HG03103 (cell line): ENCODE measurements at regions not wholly inside any gene's neighbourhood (a gene's known extent, or its start where the extent isn't known, plus 50 kb on each side); places are given as distances from the start of the nearest gene placed in this dataset.
"Not testable (repeated sequence)": the region's sequence is repeated elsewhere in the genome, so short reads cannot be mapped to it uniquely, and the experiment has no call there.

Source experiments
- ATAC-seq: cut with Tn5 transposase; IDR thresholded peaks from one replicate; pipeline ENCODE4 v1.9.1; 2021; ENCODE audit warnings: low read depth; ENCODE audit not compliant: unreplicated experiment

DNA sequence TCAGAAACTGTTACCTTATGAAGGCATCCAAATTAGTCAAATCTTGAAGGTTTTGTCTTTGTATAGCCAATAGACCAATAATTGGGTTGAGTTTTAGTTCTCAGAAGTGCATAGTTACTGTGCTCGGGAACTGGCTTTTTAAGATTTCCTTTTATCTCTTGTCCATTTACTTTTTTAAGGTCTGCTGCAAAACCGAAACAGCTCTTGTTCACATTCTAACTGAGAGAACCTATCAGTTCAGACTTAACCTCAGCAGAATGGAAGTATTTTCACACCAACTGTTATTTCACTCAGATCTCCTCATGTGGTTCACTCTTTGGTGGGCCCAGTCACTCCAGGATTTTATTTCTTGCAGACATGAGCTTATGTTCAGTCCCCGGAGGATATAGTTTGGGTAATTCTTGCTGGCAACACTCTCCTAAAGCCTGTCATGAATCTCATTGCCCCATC lies 55.5 kb downstream of the TPBG start:
- ATAC-seq, result peak; percentile 75

GRCh38 chr6:82419859-82420258 lies 56.2 kb downstream of the TPBG start:
- ATAC-seq, result peak; percentile 23

- no peak for ATAC-seq
These were observed 67.0 kb downstream of the TPBG start for GRCh38 chr6:82430611-82431010.

DNA sequence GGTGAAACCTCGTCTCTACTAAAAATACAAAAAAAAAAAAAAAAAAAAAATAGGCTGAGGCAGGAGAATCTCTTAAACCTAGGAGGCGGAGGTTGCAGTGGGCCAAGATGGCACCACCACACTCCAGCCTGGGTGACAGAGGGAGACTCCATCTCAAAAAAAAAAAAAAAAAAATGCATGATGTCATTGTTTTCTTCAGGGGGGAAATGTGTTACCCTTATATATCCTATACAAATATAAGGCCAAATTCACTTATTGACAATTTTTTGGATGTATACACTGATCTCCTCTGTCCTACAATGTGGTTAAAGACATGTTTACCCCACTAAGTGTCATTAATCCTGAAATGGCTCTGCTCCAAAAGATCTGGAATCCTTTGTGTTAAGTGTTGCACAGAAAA lies 73.1 kb downstream of the TPBG start:
- no peak for ATAC-seq

- no peak for ATAC-seq
These were observed 74.1 kb downstream of the TPBG start for GRCh38 chr6:82437701-82438100.

- no peak for ATAC-seq
These were observed 77.6 kb downstream of the TPBG start for GRCh38 chr6:82441047-82441855.

- ATAC-seq, result no peak
These were observed 78.6 kb downstream of the TPBG start for GRCh38 chr6:82442061-82442719.

DNA sequence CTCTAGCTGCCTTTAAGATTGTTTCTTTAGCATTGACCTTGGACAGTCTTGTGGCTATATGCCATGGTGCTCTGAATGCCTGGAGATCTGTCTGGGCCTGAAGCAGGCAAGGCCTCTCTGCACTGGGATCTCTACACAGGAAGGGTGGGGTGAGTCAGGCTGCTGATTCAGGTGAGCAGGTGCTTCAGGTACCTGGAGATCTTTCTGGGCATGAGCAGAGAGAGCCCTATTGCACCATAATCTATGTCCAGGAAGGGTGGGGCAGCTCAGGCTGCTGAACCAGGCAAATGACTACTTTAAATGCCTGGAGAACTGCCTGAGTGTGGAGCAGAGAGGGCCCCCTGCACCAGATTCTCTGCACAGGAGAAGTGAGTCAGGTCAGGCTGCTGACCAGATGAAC lies 94.5 kb downstream of the TPBG start:
- ATAC-seq, result no peak

- no peak for ATAC-seq
These were observed 95.1 kb downstream of the TPBG start for GRCh38 chr6:82458705-82459104.

GRCh38 chr6:82461536-82461935 lies 97.9 kb downstream of the TPBG start:
- no peak for ATAC-seq

DNA sequence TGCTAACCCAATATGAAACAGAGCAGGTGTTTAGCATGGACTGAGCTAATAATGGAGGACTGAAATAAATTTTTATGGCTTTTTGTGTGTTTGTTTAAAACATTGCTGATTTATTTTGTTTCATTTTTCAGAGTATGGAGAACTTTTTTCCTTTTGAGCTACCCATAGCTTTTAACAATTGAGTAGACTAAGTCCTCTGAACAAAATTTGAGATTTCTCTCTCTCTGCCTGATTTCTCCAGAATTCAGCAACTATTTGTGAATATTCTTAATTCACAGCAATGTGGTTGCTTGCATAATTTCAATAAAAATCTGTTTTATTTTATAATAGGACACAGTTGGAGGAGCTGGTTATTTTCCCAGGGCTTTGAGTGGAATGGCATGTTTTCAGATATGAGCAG lies 103.7 kb downstream of the TPBG start:
- no peak for ATAC-seq

DNA sequence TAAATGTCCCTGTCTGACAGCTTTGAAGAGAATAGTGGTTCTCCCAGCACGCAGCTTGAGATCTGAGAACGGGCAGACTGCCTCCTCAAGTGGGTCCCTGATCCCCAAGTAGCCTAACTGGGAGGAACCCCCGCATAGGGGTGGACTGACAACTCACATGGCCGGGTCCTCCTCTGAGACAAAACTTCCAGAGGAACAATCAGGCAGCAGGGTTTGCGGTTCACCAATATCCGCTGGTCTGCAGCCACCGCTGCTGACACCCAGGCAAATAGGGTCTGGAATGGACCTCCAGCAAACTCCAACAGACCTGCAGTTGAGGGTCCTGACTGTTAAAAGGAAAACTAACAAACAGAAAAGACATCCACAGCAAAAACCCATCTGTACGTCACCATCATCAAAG lies 106.5 kb downstream of the TPBG start:
- not testable (repeated sequence) for ATAC-seq

DNA sequence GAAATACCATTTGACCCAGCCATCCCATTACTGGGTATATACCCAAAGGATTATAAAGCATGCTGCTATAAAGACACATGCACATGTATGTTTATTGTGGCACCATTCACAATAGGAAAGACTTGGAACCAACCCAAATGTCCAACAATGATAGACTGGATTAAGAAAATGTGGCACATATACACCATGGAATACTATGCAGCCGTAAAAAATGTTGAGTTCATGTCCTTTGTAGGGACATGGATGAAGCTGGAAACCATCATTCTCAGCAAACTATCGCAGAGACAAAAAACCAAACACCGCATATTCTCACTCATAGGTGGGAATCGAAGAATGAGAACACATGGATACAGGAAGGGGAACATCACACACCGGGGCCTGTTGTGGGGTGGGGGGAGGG lies 111.5 kb downstream of the TPBG start:
- not testable (repeated sequence) for ATAC-seq

DNA sequence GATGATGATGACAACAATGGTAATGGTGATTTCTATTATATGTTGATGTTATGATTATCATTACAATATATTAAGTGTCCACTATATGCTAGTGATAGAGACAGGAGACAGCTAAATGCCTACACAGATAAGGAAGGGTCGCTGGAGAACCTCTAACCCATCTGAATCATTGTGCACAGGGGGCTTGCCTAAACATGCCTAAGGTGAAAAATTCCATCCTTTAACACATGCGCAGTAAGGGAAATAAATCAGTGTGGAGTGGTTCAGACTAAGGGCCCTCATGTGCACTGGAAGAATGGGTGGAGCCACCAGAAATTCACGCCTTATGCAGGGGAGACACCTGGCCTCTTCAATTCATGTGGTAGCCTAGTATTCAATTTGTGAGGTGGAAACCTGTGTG lies 120.4 kb downstream of the TPBG start:
- no peak for ATAC-seq

GRCh38 chr6:82484737-82485626 lies 121.4 kb downstream of the TPBG start:
- no peak for ATAC-seq

DNA sequence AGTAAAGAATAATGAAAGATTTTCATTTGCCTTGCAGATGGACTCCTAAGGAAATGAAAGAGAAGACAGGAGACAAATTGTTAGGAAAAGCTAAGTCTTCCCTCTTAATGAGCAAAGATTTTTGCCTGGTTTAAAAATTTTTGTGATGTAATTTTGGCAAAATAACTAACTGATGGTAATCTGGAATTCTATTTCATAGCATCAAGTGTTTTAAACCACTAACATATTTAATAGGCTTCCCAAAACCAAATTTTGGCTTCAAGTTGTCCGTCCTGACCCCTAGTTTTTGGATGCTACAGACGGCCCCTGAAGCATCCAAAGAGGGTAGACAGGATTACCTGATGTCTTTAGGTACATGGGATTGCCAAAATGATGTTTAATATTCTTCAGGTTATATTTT lies 124.3 kb downstream of the TPBG start:
- ATAC-seq, result no peak

DNA sequence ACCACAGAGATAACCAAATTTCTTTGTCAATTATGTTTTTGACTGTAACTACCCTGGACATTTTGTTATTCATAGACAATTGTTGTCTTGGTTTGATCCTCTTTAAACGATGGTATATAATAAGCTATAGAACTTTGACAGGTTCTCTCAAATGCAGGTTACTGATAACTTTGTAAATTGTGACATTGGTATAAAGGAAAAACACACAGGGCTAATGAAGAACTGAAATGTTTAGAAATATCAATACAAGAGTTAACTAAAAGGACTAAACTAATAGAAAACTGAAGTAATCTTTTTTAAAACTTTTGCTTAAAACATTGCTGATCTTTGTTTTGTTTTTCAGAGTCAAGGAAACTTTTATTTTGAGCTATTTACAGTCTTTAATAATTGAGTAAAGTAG lies 124.8 kb downstream of the TPBG start:
- no peak for ATAC-seq

- no peak for ATAC-seq
These were observed 128.5 kb downstream of the TPBG start for GRCh38 chr6:82492134-82492533.

- no peak for ATAC-seq
These were observed 129.8 kb downstream of the TPBG start for GRCh38 chr6:82493467-82493866.

- no peak for ATAC-seq
These were observed 130.8 kb downstream of the TPBG start for GRCh38 chr6:82494367-82494766.

- not testable (repeated sequence) for ATAC-seq
These were observed 138.3 kb downstream of the TPBG start for GRCh38 chr6:82501901-82502300.
